Right atrium auricular region (tissue), 2 donors: ENCODE measurements at regions not wholly inside any gene's neighbourhood (a gene's known extent, or its start where the extent isn't known, plus 50 kb on each side); places are given as distances from the start of the nearest gene placed in this dataset.

ENCODE experiments used
- DNase-seq: peaks from one replicate; pipeline ENCODE4 v3.0.0-alpha.2; 2019; ENCODE audit warnings: low spot score
- H3K27ac ChIP-seq, 2 donors: fragments of 200-600 bp; sonication (generic); 1 replicate in 1 of 2; 2 replicates in 1 of 2; pipeline ENCODE4 v1.5.1; 2016 to 2019
- H3K27me3 ChIP-seq, 2 donors: fragments of 200-600 bp; sonication (generic); one replicate each; pipeline versions ENCODE4 v1.5.1 to v1.6.0; 2017 to 2019
- H3K36me3 ChIP-seq: fragments of 200-600 bp; sonication (generic); one replicate; pipeline ENCODE4 v1.5.1; 2016
- H3K4me1 ChIP-seq, 2 donors: fragments of 200-600 bp; sonication (generic); one replicate each; pipeline versions ENCODE4 v1.5.1 to v1.6.0; 2017 to 2019
- H3K4me3 ChIP-seq, 2 donors: fragments of 200-600 bp; sonication (generic); 1 replicate in 1 of 2; 2 replicates in 1 of 2; pipeline ENCODE4 v1.5.1; 2017 to 2019; ENCODE audit warnings: mild to moderate bottlenecking in 1 of 2, moderate library complexity in 1 of 2
- H3K9me3 ChIP-seq, 2 donors: fragments of 200-600 bp; sonication (generic); one replicate each; pipeline ENCODE4 v1.5.1; 2019
- TF ChIP-seq, protein P1 (sequence below), 2 donors: fragments of 200-600 bp; sonication (generic); IDR thresholded peaks; one replicate each; pipeline ENCODE4 v1.5.1; 2019; ENCODE audit warnings: antibody characterized with exemption in 2 of 2

DNA sequence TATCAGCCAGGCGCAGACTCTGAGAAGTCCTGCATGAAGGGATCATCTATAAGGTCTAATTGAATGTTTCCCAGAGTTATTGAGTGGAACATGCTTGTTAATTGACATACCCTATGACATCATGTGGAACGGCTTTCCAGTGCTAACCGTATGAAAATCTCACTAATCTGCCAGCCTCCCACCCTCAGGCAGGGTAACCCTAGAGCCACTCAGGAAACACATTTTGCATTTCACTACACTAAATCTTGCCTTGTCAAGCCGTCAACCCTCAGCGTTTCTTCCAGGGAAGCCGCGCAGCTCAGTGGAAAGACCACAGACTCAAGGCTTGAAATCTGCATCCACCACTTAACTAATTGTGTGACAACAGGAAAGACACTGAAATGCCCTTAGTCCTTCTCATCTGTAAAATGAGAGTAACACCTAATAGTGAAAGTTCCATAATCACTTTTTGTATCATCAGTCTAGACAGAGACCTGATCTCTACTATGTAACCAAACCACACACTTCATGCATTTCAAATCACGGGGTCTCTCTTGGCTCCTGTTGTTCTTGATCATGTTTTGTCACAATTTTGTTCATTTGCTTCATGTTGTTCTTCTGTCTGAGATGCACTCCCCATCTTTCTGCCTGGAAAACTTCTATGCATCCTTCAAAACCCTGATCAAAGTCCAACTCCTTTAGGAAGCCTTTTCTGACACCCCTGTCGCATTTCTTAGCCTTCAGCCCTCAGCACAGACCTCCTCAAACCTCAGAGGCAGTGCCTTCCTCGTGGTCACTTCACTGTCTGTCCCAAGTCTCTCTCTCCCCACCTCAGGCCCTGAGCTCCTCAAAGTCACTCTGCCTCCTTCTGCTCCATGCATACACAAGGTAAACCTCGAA, 246.5 kb downstream of the TOMM20 start:
- no peak overlapping the region for H3K27ac ChIP-seq
- no peaks in the 10 kb centered on the region for H3K9me3 ChIP-seq
- no peak overlapping the region for H3K4me3 ChIP-seq
- no peak for DNase-seq
- no peaks in the 10 kb centered on the region for H3K27me3 ChIP-seq
- TF ChIP-seq, protein P1, sequence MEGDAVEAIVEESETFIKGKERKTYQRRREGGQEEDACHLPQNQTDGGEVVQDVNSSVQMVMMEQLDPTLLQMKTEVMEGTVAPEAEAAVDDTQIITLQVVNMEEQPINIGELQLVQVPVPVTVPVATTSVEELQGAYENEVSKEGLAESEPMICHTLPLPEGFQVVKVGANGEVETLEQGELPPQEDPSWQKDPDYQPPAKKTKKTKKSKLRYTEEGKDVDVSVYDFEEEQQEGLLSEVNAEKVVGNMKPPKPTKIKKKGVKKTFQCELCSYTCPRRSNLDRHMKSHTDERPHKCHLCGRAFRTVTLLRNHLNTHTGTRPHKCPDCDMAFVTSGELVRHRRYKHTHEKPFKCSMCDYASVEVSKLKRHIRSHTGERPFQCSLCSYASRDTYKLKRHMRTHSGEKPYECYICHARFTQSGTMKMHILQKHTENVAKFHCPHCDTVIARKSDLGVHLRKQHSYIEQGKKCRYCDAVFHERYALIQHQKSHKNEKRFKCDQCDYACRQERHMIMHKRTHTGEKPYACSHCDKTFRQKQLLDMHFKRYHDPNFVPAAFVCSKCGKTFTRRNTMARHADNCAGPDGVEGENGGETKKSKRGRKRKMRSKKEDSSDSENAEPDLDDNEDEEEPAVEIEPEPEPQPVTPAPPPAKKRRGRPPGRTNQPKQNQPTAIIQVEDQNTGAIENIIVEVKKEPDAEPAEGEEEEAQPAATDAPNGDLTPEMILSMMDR (IDR thresholded peaks at IDR 0.05) = no peak
- H3K36me3 ChIP-seq = no peaks in the 10 kb centered on the region
- H3K4me1 ChIP-seq = peaks cover 0 to 38% of the 10 kb centered on the region in 2 donors

DNA sequence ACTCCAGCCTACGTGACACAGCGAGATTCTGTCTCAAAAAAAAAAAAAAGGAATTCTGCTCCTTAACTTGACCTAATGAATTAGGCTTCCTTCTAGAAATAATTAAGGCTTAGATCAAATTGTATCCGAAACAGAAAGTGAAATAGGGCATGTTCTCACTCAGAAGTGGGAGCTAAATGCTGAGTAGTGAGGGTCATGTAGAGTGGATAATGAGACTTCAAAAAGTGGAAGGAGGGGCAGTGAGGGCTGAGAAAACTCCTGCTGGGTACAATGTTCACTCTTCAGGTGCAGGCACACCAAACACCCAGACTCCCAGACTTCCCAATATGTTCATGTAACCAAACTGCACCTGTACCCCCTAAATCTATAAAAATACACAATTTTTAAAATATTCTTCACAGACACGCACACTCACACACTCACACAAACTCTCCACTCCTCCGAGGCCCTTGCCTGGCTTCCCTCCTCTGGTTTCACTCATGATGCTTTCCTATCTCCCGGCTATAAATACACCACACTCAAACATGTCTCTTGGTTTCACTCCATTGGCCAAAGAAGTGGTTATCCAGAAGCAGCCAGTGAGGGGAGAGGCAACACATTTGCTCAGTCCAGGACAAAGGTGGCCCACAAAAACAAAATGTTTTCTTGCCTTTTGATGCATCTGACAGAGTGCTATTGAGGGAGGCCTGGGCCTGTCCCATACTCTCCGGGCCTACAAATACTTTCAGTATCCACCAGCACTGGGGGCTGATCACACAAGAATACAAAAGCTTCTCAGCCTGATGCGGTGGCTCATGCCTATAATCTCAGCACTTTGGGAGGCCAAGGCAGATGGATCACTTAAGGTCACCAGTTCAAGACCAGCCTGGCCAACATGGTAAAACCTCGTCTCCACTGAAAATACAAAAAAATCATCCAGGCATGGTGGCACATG, 249.2 kb downstream of the TOMM20 start:
- no peak for DNase-seq
- H3K27ac ChIP-seq = peak overlapping the region; percentile 77 to 84
- peaks cover 0 to 25% of the 10 kb centered on the region in 2 donors for H3K4me1 ChIP-seq
- no peaks in the 10 kb centered on the region for H3K9me3 ChIP-seq
- TF ChIP-seq, protein P1 (IDR thresholded peaks at IDR 0.05) = no peak
- no peaks in the 10 kb centered on the region for H3K27me3 ChIP-seq
- no peaks in the 10 kb centered on the region for H3K36me3 ChIP-seq
- H3K4me3 ChIP-seq = no peak overlapping the region

DNA sequence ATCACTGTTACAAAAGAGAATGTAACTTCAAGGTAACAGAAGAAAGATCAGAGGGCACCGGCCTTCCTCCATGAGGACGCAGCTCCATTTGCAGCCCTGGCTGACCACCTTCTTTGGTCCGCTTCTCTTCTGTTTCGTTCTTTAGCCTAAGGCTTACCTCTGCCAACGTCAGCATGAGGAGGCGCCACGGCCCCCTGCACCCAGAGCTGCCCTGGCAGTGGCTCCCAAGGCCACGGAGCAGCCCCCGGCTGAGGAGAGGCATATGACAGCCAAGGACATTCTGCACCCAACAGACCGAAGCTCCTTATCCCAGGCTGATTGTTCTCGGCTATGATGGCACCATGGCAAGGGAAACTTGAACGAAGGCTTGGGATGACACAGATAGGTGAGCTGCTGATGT, 250.3 kb downstream of the TOMM20 start:
- no peaks in the 10 kb centered on the region for H3K9me3 ChIP-seq
- H3K4me1 ChIP-seq = peaks cover 0 to 21% of the 10 kb centered on the region in 2 donors
- peak overlapping the region; percentile 40 to 77 for H3K27ac ChIP-seq
- DNase-seq = no peak
- H3K36me3 ChIP-seq = no peaks in the 10 kb centered on the region
- H3K4me3 ChIP-seq = no peak overlapping the region
- TF ChIP-seq, protein P1 (IDR thresholded peaks at IDR 0.05) = no peak
- H3K27me3 ChIP-seq = no peaks in the 10 kb centered on the region

- Histone ChIP-seq H3K27me3 (no peaks in the 10 kb centered on the region), H3K36me3 (no peaks in the 10 kb centered on the region), H3K27ac (no peak overlapping the region), H3K4me3 (no peak overlapping the region), H3K9me3 (no peaks in the 10 kb centered on the region), H3K4me1 (peaks cover 0 to 21% of the 10 kb centered on the region in 2 donors)
- no peak for DNase-seq
- TF ChIP-seq, protein P1 (IDR thresholded peaks at IDR 0.05) = no peak
Observed at GRCh38 chr1:234877761-234878160, 250.9 kb downstream of the TOMM20 start.

GRCh38 chr1:234875953-234876855, 252.4 kb downstream of the TOMM20 start:
- peak; percentile 82 for DNase-seq
- Histone ChIP-seq H3K4me3 (no peak overlapping the region), H3K36me3 (no peaks in the 10 kb centered on the region), H3K4me1 (peaks cover 0 to 21% of the 10 kb centered on the region in 2 donors), H3K27me3 (no peaks in the 10 kb centered on the region), H3K9me3 (no peaks in the 10 kb centered on the region), H3K27ac (peak overlapping the region; percentile 68 to 77)
- TF ChIP-seq, protein P1 (IDR thresholded peaks at IDR 0.05) = no peak
